HG02759 (cell line): ENCODE measurements at regions not wholly inside any gene's neighbourhood (a gene's known extent, or its start where the extent isn't known, plus 50 kb on each side); places are given as distances from the start of the nearest gene placed in this dataset.
"Not testable (repeated sequence)": the region's sequence is repeated elsewhere in the genome, so short reads cannot be mapped to it uniquely, and the experiment has no call there.

Source experiments
- ATAC-seq: cut with Tn5 transposase; IDR thresholded peaks from one replicate; pipeline ENCODE4 v1.9.1; 2021; ENCODE audit warnings: mild to moderate bottlenecking, moderate library complexity; ENCODE audit not compliant: unreplicated experiment

DNA sequence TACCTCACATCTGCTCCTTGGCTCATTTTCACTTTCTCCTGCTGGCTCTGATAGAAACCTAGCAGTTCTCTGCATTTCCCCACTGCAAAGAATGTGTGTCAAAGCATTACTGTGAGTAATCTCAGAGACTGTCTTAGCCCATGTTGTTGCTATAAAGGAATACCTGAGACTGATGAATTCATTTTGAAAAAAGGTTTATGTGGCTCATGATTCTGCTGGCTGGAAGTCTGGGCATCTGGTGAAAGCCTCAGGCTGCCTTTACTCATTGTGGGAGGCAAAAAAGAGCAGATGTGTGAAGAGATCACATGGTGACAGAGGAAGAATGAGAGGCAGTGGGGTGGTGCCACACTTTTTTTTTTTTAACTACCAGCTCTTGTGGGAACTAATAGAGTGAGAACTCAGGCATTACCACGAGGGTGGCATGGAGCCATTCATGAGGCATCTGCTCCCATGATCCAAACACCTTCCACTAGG is 191.6 kb upstream of the CTNND2 start:
- ATAC-seq: peak; percentile 59

DNA sequence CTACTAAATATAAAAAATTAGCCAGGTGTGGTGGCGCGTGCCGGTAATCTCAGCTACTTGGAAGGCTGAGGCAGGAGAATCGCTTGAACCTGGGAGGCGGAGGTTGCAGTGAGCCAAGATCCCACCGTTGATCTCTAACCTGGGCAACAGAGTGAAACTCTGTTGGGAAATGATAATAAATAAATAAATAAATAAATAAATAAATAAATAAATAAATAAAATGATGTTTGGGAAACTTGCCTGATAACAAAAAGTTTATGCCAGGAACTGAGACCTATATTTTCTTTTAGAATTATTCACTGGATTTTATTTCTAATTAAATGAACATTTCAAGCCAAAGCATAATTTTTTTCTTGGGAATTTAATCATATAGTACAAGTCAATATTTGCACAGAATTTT is 189.3 kb upstream of the CTNND2 start:
- ATAC-seq: no peak

DNA sequence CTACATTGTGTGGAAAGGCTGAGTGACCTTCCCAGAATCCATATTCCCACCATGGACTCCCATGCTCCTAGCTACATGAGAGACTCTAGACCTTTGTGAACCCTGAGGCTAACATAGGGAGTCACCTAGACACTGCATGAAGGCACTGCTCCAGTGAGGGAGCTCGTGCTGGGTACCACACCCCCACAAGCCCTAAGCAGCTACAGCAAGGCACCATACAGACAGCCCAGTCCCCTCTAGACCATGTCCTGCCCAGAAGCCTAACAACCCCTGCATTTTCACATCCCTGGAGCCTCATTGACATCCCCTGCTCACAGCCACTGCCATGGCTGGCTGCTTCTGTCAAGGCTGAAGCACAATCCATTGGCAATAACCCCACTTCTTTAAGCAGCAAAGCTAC is 176.5 kb upstream of the CTNND2 start:
- ATAC-seq: no peak

DNA sequence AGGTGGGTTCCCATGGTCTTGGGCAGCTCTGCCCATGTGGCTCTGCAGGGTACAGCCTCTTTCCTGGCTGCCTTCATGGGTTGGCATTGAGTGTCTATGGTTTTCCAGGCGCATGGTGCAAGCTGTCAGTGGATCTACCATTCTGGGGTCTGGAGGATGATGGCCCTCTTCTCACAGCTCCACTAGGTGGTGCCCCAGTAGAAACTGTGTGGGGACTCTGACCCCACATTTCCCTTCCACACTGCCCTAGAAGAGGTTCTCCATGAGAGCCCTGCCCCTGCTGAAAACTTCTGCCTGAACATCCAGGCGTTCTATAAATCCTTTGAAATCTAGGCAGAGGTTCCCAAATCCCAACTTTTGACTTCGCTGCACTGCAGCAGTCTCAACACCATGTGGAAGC is 174.0 kb upstream of the CTNND2 start:
- ATAC-seq: not testable (repeated sequence)

DNA sequence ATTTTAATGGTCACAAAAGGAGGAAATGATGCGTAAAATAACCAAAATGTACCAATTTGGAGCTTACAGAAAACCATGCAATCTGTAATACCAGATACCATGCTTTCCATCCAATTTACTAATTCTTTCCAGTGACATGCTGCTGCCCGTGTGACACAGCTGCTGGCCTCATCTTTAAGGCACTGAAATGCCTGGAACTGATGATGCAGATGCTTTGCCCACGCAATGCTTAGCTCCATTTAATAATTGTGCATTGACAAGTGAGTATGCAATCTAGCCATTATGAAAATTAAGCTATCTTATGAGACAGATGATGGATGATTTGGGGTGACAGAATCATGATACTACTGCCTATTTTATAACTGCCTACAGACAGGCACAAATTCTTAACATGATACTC is 169.2 kb upstream of the CTNND2 start:
- ATAC-seq: no peak

GRCh38 chr5:12072441-12072840 is 168.2 kb upstream of the CTNND2 start:
- no peak for ATAC-seq

DNA sequence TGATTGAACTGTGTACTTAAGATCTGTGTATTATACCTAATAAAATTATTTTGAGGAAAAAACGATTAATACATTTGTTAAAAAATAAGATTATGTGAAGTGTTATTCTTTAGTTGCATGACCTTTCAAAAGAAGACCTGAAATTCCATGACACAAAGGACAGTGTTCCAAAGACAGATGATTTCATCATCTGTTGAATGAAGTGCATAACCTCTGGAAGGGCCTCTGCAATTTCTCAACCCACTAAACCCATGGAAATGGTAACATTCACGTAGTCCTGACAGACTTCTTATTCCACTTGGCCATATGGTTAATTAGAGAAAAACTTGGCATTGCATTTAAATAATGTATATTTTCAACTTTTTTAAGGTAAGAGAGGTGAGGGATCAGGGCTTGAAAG is 167.2 kb upstream of the CTNND2 start:
- no peak for ATAC-seq

DNA sequence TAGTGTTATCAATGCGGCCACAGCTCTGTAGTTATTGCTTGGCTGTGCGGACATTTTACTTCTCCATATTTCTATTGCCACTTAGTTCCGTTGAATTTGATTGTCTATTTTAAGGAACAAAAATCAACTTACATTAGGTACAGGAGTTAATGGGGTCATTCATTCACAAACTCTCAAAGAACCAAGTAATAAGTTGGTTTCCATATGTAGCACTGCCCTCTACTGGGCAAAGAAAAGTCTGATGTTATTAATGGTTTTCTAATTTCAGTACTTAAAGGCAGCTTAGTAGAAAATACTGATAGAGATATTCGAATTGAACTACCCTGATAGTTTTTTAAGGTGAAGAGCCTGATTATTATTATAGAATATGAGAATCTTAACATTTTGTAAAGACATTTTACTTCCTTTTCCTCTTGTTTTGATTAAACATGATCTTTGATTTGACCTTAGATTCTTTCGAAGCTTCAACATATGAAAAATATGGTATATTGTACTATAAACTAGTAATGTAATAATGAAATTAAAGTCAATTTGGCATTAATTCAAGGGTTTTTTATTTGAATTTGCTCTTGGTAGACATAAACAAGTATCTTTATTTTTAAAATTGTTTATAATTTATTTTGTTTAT is 119.5 kb upstream of the CTNND2 start:
- no peak for ATAC-seq

- ATAC-seq: no peak
These were observed 118.2 kb upstream of the CTNND2 start for GRCh38 chr5:12022444-12022843.

DNA sequence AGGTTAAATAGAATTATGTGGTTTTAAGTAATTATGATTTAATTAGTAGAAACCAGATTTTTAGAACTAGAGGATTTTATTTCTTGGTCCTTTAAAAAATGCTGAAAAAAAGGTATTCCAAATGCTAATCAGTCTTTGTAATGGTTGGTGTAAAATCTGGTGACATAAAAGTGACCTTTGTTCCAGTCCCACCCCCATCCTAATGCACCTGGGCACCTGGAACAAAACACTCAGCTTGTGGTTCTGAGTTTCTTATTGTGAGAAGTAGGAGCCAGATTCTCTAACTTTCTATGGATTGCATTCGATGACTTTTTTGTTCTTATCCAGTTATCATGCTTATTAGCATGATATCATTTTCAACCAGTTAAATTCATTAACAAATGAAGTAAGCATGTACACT is 115.1 kb upstream of the CTNND2 start:
- no peak for ATAC-seq

DNA sequence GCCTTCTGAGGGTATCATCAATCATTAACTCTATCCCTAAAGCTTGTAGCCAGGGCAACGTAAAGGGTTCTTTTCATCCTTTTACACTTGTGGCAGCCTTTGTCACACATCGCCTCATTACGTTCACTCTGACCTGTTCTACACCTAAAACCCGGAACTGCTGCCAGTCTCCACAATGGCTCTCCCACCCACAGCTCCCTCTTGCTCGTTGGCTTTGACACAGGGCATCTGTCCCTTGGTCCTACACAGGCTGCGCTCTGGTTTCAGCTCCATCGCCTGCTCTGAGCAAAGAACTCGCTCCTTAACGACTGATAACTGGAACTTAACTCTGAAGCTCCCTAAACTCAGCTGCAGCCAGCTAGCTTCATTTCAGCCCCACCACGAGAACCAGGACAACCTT is 112.8 kb upstream of the CTNND2 start:
- no peak for ATAC-seq

DNA sequence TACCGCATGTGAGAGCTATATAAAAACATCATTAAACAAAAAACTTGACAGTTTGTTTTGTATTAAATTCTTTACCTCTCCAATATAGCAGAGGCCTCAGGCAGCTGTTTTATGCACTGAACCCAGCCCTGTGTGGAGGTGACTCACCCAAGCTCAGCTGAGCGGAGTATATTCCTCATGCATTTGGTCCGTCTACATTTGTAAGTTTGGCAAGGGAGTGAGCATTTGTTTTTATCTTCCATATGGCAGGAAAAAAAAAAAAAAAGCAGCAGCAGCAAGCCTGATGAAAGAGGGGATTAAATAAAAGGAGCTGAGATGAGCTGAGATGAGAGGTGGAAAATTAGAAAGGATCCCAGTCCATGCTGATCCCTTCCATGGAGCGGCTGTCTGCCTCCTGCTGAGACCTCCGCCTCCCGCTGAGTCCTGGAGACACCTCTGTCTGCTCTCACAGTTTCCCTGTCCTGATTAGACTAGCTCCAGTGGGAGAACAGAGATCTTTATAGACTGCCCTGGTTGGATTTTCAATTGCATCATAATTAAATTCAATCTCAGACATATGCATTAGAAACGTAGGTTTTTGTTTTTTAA is 112.0 kb upstream of the CTNND2 start:
- ATAC-seq: no peak

GRCh38 chr5:12013351-12013750 is 109.1 kb upstream of the CTNND2 start:
- ATAC-seq: no peak

DNA sequence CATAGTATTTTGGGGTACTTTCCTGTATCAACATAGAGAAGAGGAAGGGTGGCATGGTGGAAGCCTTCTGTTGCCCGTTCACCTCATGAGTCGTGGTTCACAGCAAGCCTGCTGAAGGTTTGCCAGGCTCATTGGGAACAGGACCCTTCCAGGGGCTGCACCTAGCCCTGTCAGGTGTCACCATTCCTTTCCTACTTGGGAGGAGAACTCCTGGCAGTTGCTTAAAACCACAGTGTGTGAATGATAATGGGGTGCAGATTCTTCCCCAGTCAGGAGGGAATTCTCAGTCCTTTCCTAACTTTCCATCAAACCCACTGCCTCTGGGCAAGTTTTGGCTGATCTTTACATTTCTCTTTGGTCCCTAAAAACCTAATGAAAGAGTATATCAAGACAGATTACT is 99.4 kb upstream of the CTNND2 start:
- ATAC-seq: no peak

DNA sequence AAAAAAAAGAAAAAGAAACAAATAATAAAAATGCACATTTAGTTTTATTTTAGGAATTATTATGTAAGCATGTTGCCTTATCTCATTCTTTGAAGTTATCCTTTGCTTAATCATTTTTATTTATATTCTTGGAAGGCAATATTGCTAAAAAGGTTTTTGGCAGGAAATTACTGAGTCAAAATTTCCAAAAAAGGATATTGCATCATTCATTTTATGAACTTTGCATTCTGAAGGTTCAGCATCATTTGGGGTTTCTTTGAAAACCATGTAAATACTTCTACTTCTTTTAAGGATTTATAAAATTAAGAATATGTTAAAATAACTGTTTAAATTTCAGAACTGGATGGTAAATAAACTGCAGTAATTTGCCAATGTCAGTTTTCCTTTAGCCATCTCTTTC is 94.2 kb upstream of the CTNND2 start:
- no peak for ATAC-seq

DNA sequence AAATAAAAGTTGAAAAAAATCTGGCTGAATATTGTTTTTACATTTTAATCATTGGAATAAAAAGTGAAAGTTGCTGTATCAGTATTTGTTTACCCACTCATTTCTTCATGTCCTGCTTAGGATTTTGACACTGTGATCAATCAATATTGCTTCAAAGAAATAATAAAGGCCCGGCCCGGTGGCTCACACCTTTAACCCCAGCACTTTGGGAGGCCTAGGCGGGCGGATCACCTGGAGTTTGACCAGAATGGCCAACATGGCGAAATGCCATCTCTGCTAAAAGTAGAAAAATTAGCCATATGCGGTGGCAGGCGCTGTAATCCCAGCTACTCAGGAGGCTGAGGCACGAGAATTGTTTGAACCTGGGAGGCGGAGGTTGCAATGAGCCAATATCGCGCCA is 93.7 kb upstream of the CTNND2 start:
- ATAC-seq: no peak

- ATAC-seq: no peak
These were observed 88.3 kb upstream of the CTNND2 start for GRCh38 chr5:11992518-11992917.

- ATAC-seq: no peak
These were observed 81.7 kb upstream of the CTNND2 start for GRCh38 chr5:11985993-11986392.

GRCh38 chr5:11984196-11984595 is 80.0 kb upstream of the CTNND2 start:
- no peak for ATAC-seq

GRCh38 chr5:11981986-11982385 is 77.7 kb upstream of the CTNND2 start:
- no peak for ATAC-seq

GRCh38 chr5:11977904-11978303 is 73.7 kb upstream of the CTNND2 start:
- no peak for ATAC-seq

- no peak for ATAC-seq
These were observed 69.2 kb upstream of the CTNND2 start for GRCh38 chr5:11973469-11973868.

DNA sequence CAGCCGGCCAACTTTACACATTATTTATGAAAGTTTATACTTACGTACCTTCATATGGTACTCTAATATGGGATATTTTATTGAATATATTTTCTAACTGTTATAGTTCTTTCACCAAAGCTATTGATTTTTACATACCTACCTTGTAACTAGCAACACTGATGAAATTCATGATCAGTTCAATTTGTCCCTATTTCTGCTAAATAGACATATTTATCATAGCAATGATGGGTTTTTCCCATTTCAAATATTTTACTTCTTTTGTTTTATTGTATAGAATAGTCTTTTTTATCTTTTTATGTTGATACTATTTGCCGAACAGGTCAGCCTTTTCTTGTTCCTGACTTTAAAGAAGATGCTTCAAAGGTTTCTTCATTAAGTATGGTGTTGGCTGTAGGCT is 59.0 kb upstream of the CTNND2 start:
- ATAC-seq: no peak
